OCI-LY7 (cell line): ENCODE measurements at regions not wholly inside any gene's neighbourhood (a gene's known extent, or its start where the extent isn't known, plus 50 kb on each side); places are given as distances from the start of the nearest gene placed in this dataset.

Experiments used
- BruUV-seq: library from RNA; stranded (reverse); fragments of 400-500 nt; replicated peaks from 2 replicates; lab custom pipeline; 2021; lab: Mats Ljungman, UMichigan
- CTCF ChIA-PET: fragments of 300-600 bp; sonication (Branson Sonifier 250); formaldehyde crosslinking; loops from one replicate; lab custom pipeline; 2022; ENCODE audit warnings: antibody characterized with exemption; ENCODE audit not compliant: unreplicated experiment; lab: Charles Lee
- POLR2A ChIA-PET: fragments of 300-600 bp; sonication (Branson Sonifier 250); formaldehyde crosslinking; loops from one replicate; lab custom pipeline; 2022; ENCODE audit warnings: antibody characterized with exemption; lab: Charles Lee
- DNase-seq: peaks from one replicate; pipeline ENCODE4 v3.0.0-alpha.2; 2015; ENCODE audit warnings: low spot score
- H2AFZ ChIP-seq: fragments of 200-600 bp; sonication (generic), shearing (Covaris generic); 2 replicates; pipeline ENCODE4 v1.6.1; 2014; ENCODE audit warnings: mild to moderate bottlenecking, antibody characterized with exemption, low read length, moderate library complexity
- H3K27ac ChIP-seq: fragments of 200-600 bp; sonication (generic); 2 replicates; pipeline ENCODE4 v1.5.1; 2014; ENCODE audit warnings: mixed run types, low read depth, mild to moderate bottlenecking, moderate library complexity, low read length, inconsistent platforms; ENCODE audit not compliant: poor library complexity, severe bottlenecking
- H3K36me3 ChIP-seq: fragments of 200-600 bp; sonication (generic); 2 replicates; pipeline ENCODE4 v1.6.1; 2014; ENCODE audit warnings: mild to moderate bottlenecking, antibody characterized with exemption, low read length, moderate library complexity, mixed read lengths; ENCODE audit not compliant: insufficient read depth
- H3K4me1 ChIP-seq: fragments of 200-600 bp; sonication (generic); 2 replicates; pipeline ENCODE4 v1.5.1; 2014; ENCODE audit warnings: mild to moderate bottlenecking, low read length; ENCODE audit not compliant: insufficient read depth, poor library complexity, severe bottlenecking
- H3K4me2 ChIP-seq: fragments of 200-600 bp; sonication (generic); 2 replicates; pipeline ENCODE4 v1.6.1; 2014; ENCODE audit warnings: mild to moderate bottlenecking, low read length
- H3K4me3 ChIP-seq: fragments of 200-600 bp; sonication (generic); 2 replicates; pipeline ENCODE4 v1.5.1; 2014; ENCODE audit warnings: mild to moderate bottlenecking, low read depth, low read length; ENCODE audit not compliant: poor library complexity, severe bottlenecking
- H3K79me2 ChIP-seq: fragments of 200-600 bp; sonication (generic); 2 replicates; pipeline ENCODE4 v1.6.1; 2016; ENCODE audit warnings: low read depth, mild to moderate bottlenecking, low read length, moderate library complexity, mixed read lengths; ENCODE audit not compliant: insufficient read depth
- H3K9me2 ChIP-seq: fragments of 200-600 bp; sonication (generic); 2 replicates; pipeline ENCODE4 v1.6.1; 2016; ENCODE audit warnings: mild to moderate bottlenecking, low read length, mixed read lengths; ENCODE audit not compliant: insufficient read depth
- H3K9me3 ChIP-seq: fragments of 200-600 bp; sonication (generic); 2 replicates; pipeline ENCODE4 v1.6.1; 2014; ENCODE audit warnings: mild to moderate bottlenecking, mixed run types, low read length, mixed read lengths
- H4K20me1 ChIP-seq: fragments of 200-600 bp; sonication (generic); 2 replicates; pipeline ENCODE4 v1.6.1; 2014; ENCODE audit warnings: mild to moderate bottlenecking, antibody characterized with exemption, low read length, moderate library complexity, mixed read lengths; ENCODE audit not compliant: insufficient read depth
- CTCF ChIP-seq: fragments of 200-600 bp; sonication (generic); conservative IDR thresholded peaks from 2 replicates; pipeline ENCODE4 v1.5.1; 2014; ENCODE audit warnings: mild to moderate bottlenecking, antibody characterized with exemption, low read length, moderate library complexity, mixed read lengths
- EZH2phosphoT487 ChIP-seq: fragments of 200-600 bp; sonication (generic); IDR thresholded peaks from 2 replicates; pipeline ENCODE4 v1.6.1; 2018; ENCODE audit warnings: low read depth, borderline replicate concordance, mild to moderate bottlenecking, mixed run types, antibody characterized with exemption, low read length, moderate library complexity, mixed read lengths
- intact Hi-C: fragments of 100-400 bp; cut with micrococcal nuclease; formaldehyde crosslinking; loops from one replicate; pipeline ENCODE4 v1.10.0; 2022; ENCODE audit not compliant: unreplicated experiment

DNA sequence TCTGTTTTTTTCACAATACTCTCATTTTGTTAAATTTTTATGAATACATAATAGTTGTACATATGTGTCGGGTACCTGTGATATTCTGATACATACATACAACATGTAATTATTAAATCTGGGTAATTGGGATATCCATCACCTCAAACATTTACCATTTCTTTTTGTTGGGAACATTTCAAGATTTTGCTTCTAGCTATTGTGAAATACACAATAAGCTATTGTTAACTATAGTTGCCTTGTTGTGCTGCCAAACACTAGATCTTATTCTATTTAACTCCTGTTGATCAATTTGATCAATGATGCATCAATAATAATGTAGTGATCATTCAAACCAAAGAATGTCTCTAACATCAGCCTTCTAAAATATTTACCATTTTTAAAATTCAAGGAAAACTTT, 234.6 kb upstream of the NR5A2 start:
- Histone ChIP-seq H3K27ac (no peak overlapping the region), H3K36me3 (no peaks in the 10 kb centered on the region), H4K20me1 (no peaks in the 10 kb centered on the region), H2AFZ (no peak overlapping the region), H3K4me2 (no peak overlapping the region), H3K79me2 (no peaks in the 10 kb centered on the region), H3K4me3 (no peak overlapping the region), H3K4me1 (no peaks in the 10 kb centered on the region), H3K9me3 (no peaks in the 10 kb centered on the region), H3K9me2 (no peaks in the 10 kb centered on the region)
- no TSS peak for BruUV-seq
- intact Hi-C loops: no loop called here
- TF ChIP-seq CTCF: no peak
- no peak for TF ChIP-seq EZH2phosphoT487
- no peak for DNase-seq
- ChIA-PET POLR2A (interaction anchor here (0.7 kb wide), 1 partner anchor 42 kb away, joined by 3 read pairs; no protein-coding TSS in a partner anchor), CTCF (no interaction called here)

DNA sequence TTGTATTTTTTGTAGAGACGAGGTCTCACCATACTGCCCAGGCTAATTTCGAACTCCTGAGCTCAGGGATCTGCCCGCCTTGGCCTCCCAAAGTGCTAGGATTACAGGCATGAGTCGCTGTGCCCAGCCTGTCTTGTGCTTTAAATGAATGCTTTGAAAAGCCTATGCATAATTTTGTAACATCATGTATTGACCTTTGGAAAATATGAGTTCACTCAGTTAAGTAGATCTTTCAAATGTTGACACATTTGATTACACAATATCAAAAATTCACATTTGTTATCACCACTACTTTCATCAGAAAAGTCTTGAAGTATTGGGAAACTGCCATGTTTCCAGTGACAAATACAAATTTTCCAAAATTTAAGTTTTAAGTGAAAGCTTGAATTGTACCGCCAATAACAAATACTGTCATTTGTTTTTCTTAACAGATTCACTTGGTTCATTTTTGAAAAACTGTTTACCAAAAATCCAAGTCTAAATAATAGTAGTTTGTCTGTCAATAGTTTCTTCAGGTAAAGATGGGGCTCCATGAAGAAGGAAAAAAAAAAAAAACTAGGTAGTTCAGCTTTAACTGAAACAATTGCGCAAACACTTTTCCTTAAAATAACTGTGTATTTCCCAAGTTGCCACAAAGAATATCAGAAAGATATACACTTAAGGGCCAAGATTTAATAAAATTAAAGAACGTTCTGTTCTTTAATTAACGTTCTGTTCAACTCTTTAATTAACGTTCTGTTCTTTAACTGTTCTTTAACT, 233.2 kb upstream of the NR5A2 start:
- no peaks in the 10 kb centered on the region for H3K9me2 ChIP-seq
- H3K9me3 ChIP-seq: no peaks in the 10 kb centered on the region
- no peak for DNase-seq
- H3K79me2 ChIP-seq: no peaks in the 10 kb centered on the region
- no peak overlapping the region for H2AFZ ChIP-seq
- no TSS peak for BruUV-seq
- TF ChIP-seq EZH2phosphoT487 (no peak), CTCF (no peak)
- no peak overlapping the region for H3K27ac ChIP-seq
- intact Hi-C loops: no loop called here
- ChIA-PET POLR2A (interaction anchor here (0.7 to 2.7 kb wide), 2 partner anchors 10 to 23 kb away, joined by 4 to 6 read pairs; no protein-coding TSS in a partner anchor), CTCF (no interaction called here)
- no peaks in the 10 kb centered on the region for H3K36me3 ChIP-seq
- H4K20me1 ChIP-seq: no peaks in the 10 kb centered on the region
- H3K4me2 ChIP-seq: no peak overlapping the region
- H3K4me1 ChIP-seq: no peaks in the 10 kb centered on the region
- no peak overlapping the region for H3K4me3 ChIP-seq

- POLR2A ChIA-PET: interaction anchor here (0.5 to 1.8 kb wide), 2 partner anchors 11 kb away, joined by 3 to 8 read pairs; no protein-coding TSS in a partner anchor
- Histone ChIP-seq H2AFZ (no peak overlapping the region), H3K4me2 (no peak overlapping the region), H4K20me1 (no peaks in the 10 kb centered on the region), H3K27ac (no peak overlapping the region), H3K9me2 (no peaks in the 10 kb centered on the region), H3K4me3 (no peak overlapping the region), H3K36me3 (no peaks in the 10 kb centered on the region), H3K79me2 (no peaks in the 10 kb centered on the region), H3K9me3 (no peaks in the 10 kb centered on the region), H3K4me1 (no peaks in the 10 kb centered on the region)
- intact Hi-C loops: no loop called here
- no peak for TF ChIP-seq CTCF
- TF ChIP-seq EZH2phosphoT487: no peak
- no peak for DNase-seq
- no TSS peak for BruUV-seq
- CTCF ChIA-PET: no interaction called here
Observed at GRCh38 chr1:199799116-199799515, 228.4 kb upstream of the NR5A2 start.
